ENCODE measurements at regions not wholly inside any gene's neighbourhood (a gene's known extent, or its start where the extent isn't known, plus 50 kb on each side); places are given as distances from the start of the nearest gene placed in this dataset.

DNA sequence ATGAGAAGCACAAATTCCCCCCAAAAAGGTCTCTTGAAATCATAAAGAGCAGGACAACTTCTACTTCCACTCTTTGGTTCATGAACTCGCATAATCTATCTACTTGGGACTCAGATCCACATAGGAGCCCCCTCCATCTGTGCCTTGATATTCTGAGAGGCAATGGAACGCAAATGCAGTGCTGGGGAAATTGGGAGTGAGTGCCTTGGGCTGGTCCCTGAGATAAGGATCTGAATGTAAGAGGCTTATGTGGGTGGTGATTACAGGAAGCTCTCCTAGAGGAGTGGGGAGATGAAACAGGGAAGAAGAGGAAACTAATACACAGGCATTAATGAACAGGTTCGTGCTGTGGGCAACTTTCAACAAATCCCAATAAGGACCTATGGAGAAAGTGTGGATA is 285.6 kb downstream of the RASEF start:
- no peak for TF ChIP-seq POLR2AphosphoS5 (IDR thresholded peaks at IDR 0.05; ENCODE audit: low read depth, low read length)
- TF ChIP-seq, protein P1, sequence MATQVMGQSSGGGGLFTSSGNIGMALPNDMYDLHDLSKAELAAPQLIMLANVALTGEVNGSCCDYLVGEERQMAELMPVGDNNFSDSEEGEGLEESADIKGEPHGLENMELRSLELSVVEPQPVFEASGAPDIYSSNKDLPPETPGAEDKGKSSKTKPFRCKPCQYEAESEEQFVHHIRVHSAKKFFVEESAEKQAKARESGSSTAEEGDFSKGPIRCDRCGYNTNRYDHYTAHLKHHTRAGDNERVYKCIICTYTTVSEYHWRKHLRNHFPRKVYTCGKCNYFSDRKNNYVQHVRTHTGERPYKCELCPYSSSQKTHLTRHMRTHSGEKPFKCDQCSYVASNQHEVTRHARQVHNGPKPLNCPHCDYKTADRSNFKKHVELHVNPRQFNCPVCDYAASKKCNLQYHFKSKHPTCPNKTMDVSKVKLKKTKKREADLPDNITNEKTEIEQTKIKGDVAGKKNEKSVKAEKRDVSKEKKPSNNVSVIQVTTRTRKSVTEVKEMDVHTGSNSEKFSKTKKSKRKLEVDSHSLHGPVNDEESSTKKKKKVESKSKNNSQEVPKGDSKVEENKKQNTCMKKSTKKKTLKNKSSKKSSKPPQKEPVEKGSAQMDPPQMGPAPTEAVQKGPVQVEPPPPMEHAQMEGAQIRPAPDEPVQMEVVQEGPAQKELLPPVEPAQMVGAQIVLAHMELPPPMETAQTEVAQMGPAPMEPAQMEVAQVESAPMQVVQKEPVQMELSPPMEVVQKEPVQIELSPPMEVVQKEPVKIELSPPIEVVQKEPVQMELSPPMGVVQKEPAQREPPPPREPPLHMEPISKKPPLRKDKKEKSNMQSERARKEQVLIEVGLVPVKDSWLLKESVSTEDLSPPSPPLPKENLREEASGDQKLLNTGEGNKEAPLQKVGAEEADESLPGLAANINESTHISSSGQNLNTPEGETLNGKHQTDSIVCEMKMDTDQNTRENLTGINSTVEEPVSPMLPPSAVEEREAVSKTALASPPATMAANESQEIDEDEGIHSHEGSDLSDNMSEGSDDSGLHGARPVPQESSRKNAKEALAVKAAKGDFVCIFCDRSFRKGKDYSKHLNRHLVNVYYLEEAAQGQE (IDR thresholded peaks at IDR 0.05; ENCODE audit: insufficient read depth in 1 of 2, low read depth in 2 of 2, low read length in 2 of 2), result no peak
- TF ChIP-seq SIN3A (IDR thresholded peaks at IDR 0.05; ENCODE audit: borderline replicate concordance, insufficient read depth, low read length), result no peak
- no peak for TF ChIP-seq TAF1 (IDR thresholded peaks at IDR 0.05; ENCODE audit: borderline replicate concordance, insufficient read depth, low read length)
- no peak for TF ChIP-seq FOXP2 (optimal IDR thresholded peaks at IDR 0.05; ENCODE audit: borderline replicate concordance, extremely low read depth, extremely low read length, insufficient read depth)

DNA sequence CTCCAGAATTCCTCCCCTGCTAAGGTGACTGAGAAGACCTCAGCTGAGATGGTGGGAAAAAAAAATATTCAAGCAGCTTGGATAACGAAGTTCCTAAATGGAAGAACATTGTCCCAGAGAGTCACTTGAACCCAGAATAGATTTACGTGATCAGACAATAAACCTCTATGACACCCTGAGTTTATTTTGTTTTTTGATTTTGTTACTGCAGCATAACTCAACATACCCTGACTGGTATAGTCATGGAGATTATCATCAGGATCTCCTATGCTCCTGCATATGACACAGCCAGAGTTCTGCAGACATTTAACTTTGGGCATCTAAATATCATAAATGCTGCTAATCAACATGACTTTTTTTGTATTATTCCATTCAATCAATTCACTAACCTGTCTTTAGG is 282.9 kb downstream of the RASEF start:
- TF ChIP-seq TAF1 (IDR thresholded peaks at IDR 0.05; ENCODE audit: borderline replicate concordance, insufficient read depth, low read length), result no peak
- TF ChIP-seq FOXP2 (optimal IDR thresholded peaks at IDR 0.05; ENCODE audit: borderline replicate concordance, extremely low read depth, extremely low read length, insufficient read depth), result no peak
- no peak for TF ChIP-seq POLR2AphosphoS5 (IDR thresholded peaks at IDR 0.05; ENCODE audit: low read depth, low read length)
- no peak for TF ChIP-seq SIN3A (IDR thresholded peaks at IDR 0.05; ENCODE audit: borderline replicate concordance, insufficient read depth, low read length)
- TF ChIP-seq, protein P1 (IDR thresholded peaks at IDR 0.05; ENCODE audit: insufficient read depth in 1 of 2, low read depth in 2 of 2, low read length in 2 of 2), result no peak

DNA sequence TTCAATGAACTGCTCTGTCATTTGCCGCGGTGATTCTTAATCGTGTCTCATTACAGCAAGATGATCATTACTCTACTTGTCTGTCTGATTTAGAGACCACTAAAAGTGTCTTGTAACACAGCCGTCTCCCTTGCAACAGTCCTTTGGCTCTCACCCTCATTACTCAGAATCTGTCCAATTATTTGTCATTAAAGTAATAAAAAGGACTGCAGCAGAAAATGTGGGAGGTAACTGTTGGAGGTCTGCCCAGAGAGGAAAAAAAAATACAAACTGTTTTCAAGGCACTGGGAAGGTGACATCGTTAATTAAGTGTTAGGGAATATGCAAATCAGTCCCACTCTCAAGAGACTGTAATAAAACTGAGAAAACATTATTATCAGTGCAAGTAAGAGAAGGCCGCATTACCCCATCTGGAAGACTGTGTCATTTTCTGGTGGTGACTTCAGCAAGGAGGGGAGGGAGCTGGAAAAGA is 281.0 kb downstream of the RASEF start:
- TF ChIP-seq SIN3A (IDR thresholded peaks at IDR 0.05; ENCODE audit: borderline replicate concordance, insufficient read depth, low read length) (0 out of 2 replicates have a peak, but pooled peaks have one; percentile 15), FOXP2 (optimal IDR thresholded peaks at IDR 0.05; ENCODE audit: borderline replicate concordance, extremely low read depth, extremely low read length, insufficient read depth) (no peak)

DNA sequence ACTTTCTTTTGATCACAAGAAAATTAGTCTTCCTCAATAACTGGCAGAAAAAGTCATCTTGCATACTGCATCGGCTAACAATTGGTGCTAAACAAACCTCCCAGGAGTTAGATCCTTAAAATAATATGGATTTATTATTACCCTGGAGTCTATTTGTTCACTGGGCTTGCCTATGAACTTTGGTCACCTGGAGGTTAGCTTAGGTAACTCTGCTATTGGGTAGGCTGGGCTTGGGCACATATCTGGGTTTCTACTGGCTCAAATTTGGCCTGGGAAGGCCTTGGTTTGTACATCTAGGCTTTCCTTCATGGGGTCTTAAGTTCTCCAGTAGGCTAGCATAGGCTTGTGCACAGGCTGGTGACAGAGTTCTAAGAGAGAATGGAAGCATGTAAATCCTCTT is 279.9 kb downstream of the RASEF start:
- TF ChIP-seq, protein P1 (IDR thresholded peaks at IDR 0.05; ENCODE audit: insufficient read depth in 1 of 2, low read depth in 2 of 2, low read length in 2 of 2), result no peak
- TF ChIP-seq SIN3A (IDR thresholded peaks at IDR 0.05; ENCODE audit: borderline replicate concordance, insufficient read depth, low read length), result no peak
- no peak for TF ChIP-seq TAF1 (IDR thresholded peaks at IDR 0.05; ENCODE audit: borderline replicate concordance, insufficient read depth, low read length)
- TF ChIP-seq POLR2AphosphoS5 (IDR thresholded peaks at IDR 0.05; ENCODE audit: low read depth, low read length), result no peak
- no peak for TF ChIP-seq FOXP2 (optimal IDR thresholded peaks at IDR 0.05; ENCODE audit: borderline replicate concordance, extremely low read depth, extremely low read length, insufficient read depth)

DNA sequence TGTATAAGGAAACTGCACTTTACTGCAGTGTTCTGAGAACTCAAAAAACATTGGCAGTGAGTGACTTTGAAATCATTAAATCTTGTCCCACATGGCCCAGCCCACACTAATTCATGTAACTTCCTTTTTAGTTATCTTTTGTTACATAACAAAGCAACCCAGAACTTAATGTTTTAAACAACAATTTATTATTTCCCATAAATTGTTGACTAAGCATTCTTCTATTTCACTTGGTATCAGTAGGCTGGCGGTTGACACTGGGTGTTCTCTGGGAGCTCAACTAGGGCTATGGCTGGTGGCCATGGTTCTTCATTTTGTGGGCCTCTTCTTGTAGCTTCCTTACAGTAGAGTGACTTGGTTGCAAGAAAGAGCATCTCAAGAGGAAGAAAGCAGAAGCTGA is 278.4 kb downstream of the RASEF start:
- no peak for TF ChIP-seq TAF1 (IDR thresholded peaks at IDR 0.05; ENCODE audit: borderline replicate concordance, insufficient read depth, low read length)
- no peak for TF ChIP-seq FOXP2 (optimal IDR thresholded peaks at IDR 0.05; ENCODE audit: borderline replicate concordance, extremely low read depth, extremely low read length, insufficient read depth)
- TF ChIP-seq SIN3A (IDR thresholded peaks at IDR 0.05; ENCODE audit: borderline replicate concordance, insufficient read depth, low read length), result no peak
- no peak for TF ChIP-seq POLR2AphosphoS5 (IDR thresholded peaks at IDR 0.05; ENCODE audit: low read depth, low read length)
- TF ChIP-seq, protein P1 (IDR thresholded peaks at IDR 0.05; ENCODE audit: insufficient read depth in 1 of 2, low read depth in 2 of 2, low read length in 2 of 2), result no peak

Data from PFSK-1 (cell line).